ENCODE measurements at regions not wholly inside any gene's neighbourhood (a gene's known extent, or its start where the extent isn't known, plus 50 kb on each side); places are given as distances from the start of the nearest gene placed in this dataset. TPM values are rescaled to one million over a fixed set of nuclear protein-coding genes. Genes with fewer than 3 reads are reported as not detected.

GRCh38 chr13:75919660-75920199, 283.6 kb downstream of the LMO7 start:
- H3K27ac ChIP-seq, result no peak overlapping the region
- TF ChIP-seq CTCF (IDR thresholded peaks at IDR 0.05), result no peak
- no peak for TF ChIP-seq POLR2A (IDR thresholded peaks at IDR 0.05)
- no peak for TF ChIP-seq EP300 (IDR thresholded peaks at IDR 0.05)
- intact Hi-C loops (cut with DNase I), result no loop called here
- H3K4me3 ChIP-seq, result no peak overlapping the region
- no peaks in the 10 kb centered on the region for H3K36me3 ChIP-seq
- no peaks in the 10 kb centered on the region for H3K9me3 ChIP-seq
- DNase-seq, result no peak
- H3K27me3 ChIP-seq, result no peaks in the 10 kb centered on the region
- 89 to 90% (median 90%) methylated on average over 2 of the region's 2 CpGs for WGBS, 3 donors
- no peaks in the 10 kb centered on the region for H3K4me1 ChIP-seq (ENCODE audit: insufficient read depth)

DNA sequence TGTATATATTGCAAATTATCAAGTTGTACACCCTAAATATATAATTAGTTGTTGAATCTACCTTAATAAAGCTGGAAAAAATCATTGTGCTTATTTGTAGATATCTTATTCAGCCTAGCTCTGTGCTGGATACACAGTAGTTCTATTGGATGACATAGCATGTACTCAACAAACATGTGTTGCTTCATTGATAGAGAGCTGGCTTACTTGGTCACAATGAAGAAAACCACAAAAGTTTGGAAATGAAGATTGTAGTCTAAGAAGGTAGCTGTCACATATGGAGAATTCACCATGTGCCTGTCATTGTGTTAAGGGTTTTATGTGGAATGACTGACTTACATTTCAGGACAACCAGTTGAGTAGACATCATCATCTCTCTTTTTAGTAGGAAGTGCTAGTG, 278.9 kb downstream of the LMO7 start:
- Histone ChIP-seq H3K4me3 (no peak overlapping the region), H3K4me1 (ENCODE audit: insufficient read depth) (no peaks in the 10 kb centered on the region), H3K27ac (no peak overlapping the region), H3K27me3 (no peaks in the 10 kb centered on the region), H3K9me3 (no peaks in the 10 kb centered on the region), H3K36me3 (no peaks in the 10 kb centered on the region)
- intact Hi-C loops (cut with DNase I), result no loop called here
- TF ChIP-seq CTCF (IDR thresholded peaks at IDR 0.05), result no peak
- TF ChIP-seq EP300 (IDR thresholded peaks at IDR 0.05), result no peak
- TF ChIP-seq POLR2A (IDR thresholded peaks at IDR 0.05), result no peak
- no peak for DNase-seq

- TF ChIP-seq CTCF (IDR thresholded peaks at IDR 0.05), result no peak
- H3K4me3 ChIP-seq, result no peak overlapping the region
- no peak overlapping the region for H3K27ac ChIP-seq
- no peaks in the 10 kb centered on the region for H3K27me3 ChIP-seq
- no peaks in the 10 kb centered on the region for H3K4me1 ChIP-seq (ENCODE audit: insufficient read depth)
- 53 to 71% (median 53%) methylated on average over 5 of the region's 5 CpGs for WGBS, 3 donors
- H3K9me3 ChIP-seq, result no peaks in the 10 kb centered on the region
- DNase-seq, result no peak
- intact Hi-C loops (cut with DNase I), result loop anchor here in 1 of 4 donors (5.0 kb wide), 1 partner anchor 1187 kb away; no protein-coding TSS in a partner anchor
- no peaks in the 10 kb centered on the region for H3K36me3 ChIP-seq
Measured at GRCh38 chr13:75913925-75914324, 277.8 kb downstream of the LMO7 start.

GRCh38 chr13:75910591-75910990, 274.5 kb downstream of the LMO7 start:
- H3K4me3 ChIP-seq, result no peak overlapping the region
- TF ChIP-seq EP300 (IDR thresholded peaks at IDR 0.05) (no peak), CTCF (IDR thresholded peaks at IDR 0.05) (no peak), POLR2A (IDR thresholded peaks at IDR 0.05) (no peak)
- no peaks in the 10 kb centered on the region for H3K36me3 ChIP-seq
- no peak overlapping the region for H3K27ac ChIP-seq
- intact Hi-C loops (cut with DNase I), result loop anchor here in 1 of 4 donors (5.0 kb wide), 1 partner anchor 1183 kb away; no protein-coding TSS in a partner anchor
- WGBS, 3 donors, result 70 to 85% (median 81%) methylated on average over 2 of the region's 2 CpGs
- no peaks in the 10 kb centered on the region for H3K9me3 ChIP-seq
- DNase-seq, result no peak
- peaks cover 4% of the 10 kb centered on the region for H3K4me1 ChIP-seq (ENCODE audit: insufficient read depth)
- no peaks in the 10 kb centered on the region for H3K27me3 ChIP-seq

Small RNA genes in the stretch of these regions (small RNA-seq; reads per million reads assigned to genes)
- not detected for gene RN7SL571P

Data from ovary (tissue), 7 donors.